Mesenchymal stem cell (in vitro differentiated cells and primary cell): ENCODE measurements at regions not wholly inside any gene's neighbourhood (a gene's known extent, or its start where the extent isn't known, plus 50 kb on each side); places are given as distances from the start of the nearest gene placed in this dataset.

Experiments
- DNase-seq: peaks from one replicate; pipeline ENCODE4 v3.0.0-alpha.2; 2013
- H2AFZ ChIP-seq: one replicate; pipeline ENCODE4 v1.6.1; 2013; ENCODE audit warnings: low read depth, mild to moderate bottlenecking, control low read depth, inconsistent platforms, low read length, moderate library complexity
- H2AK5ac ChIP-seq: 2 replicates; pipeline ENCODE4 v1.6.1; 2013; ENCODE audit warnings: low read length, moderate library complexity, mild to moderate bottlenecking, inconsistent platforms; ENCODE audit not compliant: severe bottlenecking
- H2BK120ac ChIP-seq: one replicate; pipeline ENCODE4 v1.6.1; 2013; ENCODE audit warnings: low read depth, mild to moderate bottlenecking, inconsistent platforms, low read length, moderate library complexity
- H2BK12ac ChIP-seq, 2 experiments: one replicate each; pipeline ENCODE4 v1.6.1; 2013; ENCODE audit warnings: inconsistent platforms in 2 of 2, low read length in 2 of 2, mild to moderate bottlenecking in 2 of 2, moderate library complexity in 2 of 2, control low read depth in 1 of 2
- H2BK15ac ChIP-seq: one replicate; pipeline ENCODE4 v1.6.1; 2013; ENCODE audit warnings: mild to moderate bottlenecking, low read depth, inconsistent platforms; ENCODE audit not compliant: poor library complexity, severe bottlenecking
- H2BK5ac ChIP-seq: 2 replicates; pipeline ENCODE4 v1.6.1; 2013; ENCODE audit warnings: low read depth, mild to moderate bottlenecking, low read length, control low read depth, inconsistent platforms; ENCODE audit not compliant: poor library complexity, severe bottlenecking
- H3K14ac ChIP-seq, 2 experiments: one replicate each; pipeline ENCODE4 v1.6.1; 2013; ENCODE audit warnings: inconsistent platforms in 2 of 2, low read length in 2 of 2, control low read depth in 1 of 2, mild to moderate bottlenecking in 1 of 2, moderate library complexity in 1 of 2
- H3K18ac ChIP-seq, 2 experiments: one replicate each; pipeline ENCODE4 v1.6.1; 2013; ENCODE audit warnings: inconsistent platforms in 2 of 2, low read length in 2 of 2, control low read depth in 1 of 2, low read depth in 1 of 2, mild to moderate bottlenecking in 1 of 2
- H3K23ac ChIP-seq, 2 experiments: one replicate each; pipeline ENCODE4 v1.6.1; 2013; ENCODE audit warnings: inconsistent platforms in 2 of 2, low read length in 2 of 2, mild to moderate bottlenecking in 2 of 2, moderate library complexity in 2 of 2, control low read depth in 1 of 2
- H3K27ac ChIP-seq: 2 replicates; pipeline ENCODE4 v1.5.1; 2013; ENCODE audit warnings: mild to moderate bottlenecking, moderate library complexity, low read length, control low read depth, inconsistent platforms; ENCODE audit not compliant: poor library complexity, severe bottlenecking
- H3K27me3 ChIP-seq, 2 experiments: 2 replicates each; pipeline versions ENCODE4 v1.6.1 to v1.7.0; 2013; ENCODE audit warnings: low read length in 2 of 2, mild to moderate bottlenecking in 2 of 2, moderate library complexity in 2 of 2, control low read depth in 1 of 2, inconsistent platforms in 1 of 2; ENCODE audit not compliant: control insufficient read depth in 1 of 2, insufficient read depth in 1 of 2
- H3K36me3 ChIP-seq, 2 experiments: 2 replicates each; pipeline versions ENCODE4 v1.6.1 to v1.7.0; 2013; ENCODE audit warnings: low read length in 2 of 2, control low read depth in 1 of 2, inconsistent platforms in 1 of 2, low read depth in 1 of 2, mild to moderate bottlenecking in 1 of 2; ENCODE audit not compliant: insufficient read depth in 2 of 2, control insufficient read depth in 1 of 2
- H3K4ac ChIP-seq, 2 experiments: one replicate each; pipeline ENCODE4 v1.6.1; 2013; ENCODE audit warnings: inconsistent platforms in 2 of 2, low read length in 2 of 2, mild to moderate bottlenecking in 2 of 2, moderate library complexity in 2 of 2, control low read depth in 1 of 2, low read depth in 1 of 2
- H3K4me1 ChIP-seq: 2 replicates; pipeline ENCODE4 v1.6.1; 2013; ENCODE audit warnings: low read depth, low read length, control low read depth; ENCODE audit not compliant: control insufficient read depth, insufficient read depth
- H3K4me2 ChIP-seq: 2 replicates; pipeline ENCODE4 v1.6.1; 2013; ENCODE audit warnings: low read length, mild to moderate bottlenecking, inconsistent platforms; ENCODE audit not compliant: poor library complexity, severe bottlenecking
- H3K4me3 ChIP-seq, 2 experiments: 2 replicates each; pipeline versions ENCODE4 v1.5.1 to v1.7.0; 2013; ENCODE audit warnings: low read length in 2 of 2, mild to moderate bottlenecking in 2 of 2, control low read depth in 1 of 2, low read depth in 1 of 2; ENCODE audit not compliant: insufficient read depth in 1 of 2
- H3K79me1 ChIP-seq: replicated peaks from 2 replicates; pipeline ENCODE4 v1.6.1; 2013; ENCODE audit warnings: mild to moderate bottlenecking, control low read depth, low read length, inconsistent platforms; ENCODE audit not compliant: poor library complexity, severe bottlenecking
- H3K9ac ChIP-seq: 2 replicates; pipeline ENCODE4 v1.7.0; 2013; ENCODE audit warnings: mild to moderate bottlenecking, low read length, moderate library complexity
- H3K9me3 ChIP-seq: 2 replicates; pipeline ENCODE4 v1.7.0; 2013; ENCODE audit warnings: mild to moderate bottlenecking, low read length; ENCODE audit not compliant: control insufficient read depth
- H4K8ac ChIP-seq: one replicate; pipeline ENCODE4 v1.6.1; 2013; ENCODE audit warnings: inconsistent platforms, mild to moderate bottlenecking, low read length, moderate library complexity
- H4K91ac ChIP-seq: one replicate; pipeline ENCODE4 v1.6.1; 2013; ENCODE audit warnings: mild to moderate bottlenecking, low read length, inconsistent platforms
- WGBS: methylation state at CpG from one replicate; pipeline ENCODE4 v1.1.7; 2013; ENCODE audit warnings: mixed read lengths; 5-methylcytosine and 5-hydroxymethylcytosine counted together

- no peak overlapping the region for H2BK120ac ChIP-seq
These were observed 926.1 kb downstream of the FAM133A start for GRCh38 chrX:94600077-94600476.

GRCh38 chrX:94612140-94612539, 938.1 kb downstream of the FAM133A start:
- Histone ChIP-seq H2BK12ac (no peak overlapping the region), H3K9me3 (peaks cover 12% of the 10 kb centered on the region), H3K4ac (no peak overlapping the region), H3K27me3 (no peaks in the 10 kb centered on the region), H3K18ac (no peak overlapping the region), H3K4me3 (no peak overlapping the region), H4K91ac (no peak overlapping the region), H3K27ac (no peak overlapping the region), H2BK15ac (no peak overlapping the region), H2AK5ac (no peak overlapping the region), H2AFZ (no peak overlapping the region), H3K9ac (no peak overlapping the region), H3K79me1 (no peaks in the 10 kb centered on the region), H3K14ac (no peak overlapping the region), H2BK5ac (no peak overlapping the region), H3K4me1 (no peaks in the 10 kb centered on the region), H3K23ac (no peak overlapping the region), H3K36me3 (no peaks in the 10 kb centered on the region), H4K8ac (no peak overlapping the region), H2BK120ac (no peak overlapping the region), H3K4me2 (no peak overlapping the region)
- no peak for DNase-seq
- WGBS = 75% methylated on average over 2 of the region's 2 CpGs

More at GRCh38 chrX:94600077-94600476, 926.1 kb downstream of the FAM133A start:
- Histone ChIP-seq H2BK5ac (no peak overlapping the region), H3K9me3 (no peaks in the 10 kb centered on the region), H2AK5ac (no peak overlapping the region), H3K4me1 (no peaks in the 10 kb centered on the region), H4K91ac (no peak overlapping the region), H3K4me3 (no peak overlapping the region), H3K27ac (no peak overlapping the region), H3K4me2 (no peak overlapping the region), H3K79me1 (no peaks in the 10 kb centered on the region), H2BK12ac (no peak overlapping the region), H3K18ac (no peak overlapping the region), H3K14ac (no peak overlapping the region), H3K4ac (no peak overlapping the region), H3K23ac (no peak overlapping the region), H3K9ac (no peak overlapping the region), H4K8ac (no peak overlapping the region), H3K27me3 (no peaks in the 10 kb centered on the region), H3K36me3 (no peaks in the 10 kb centered on the region), H2BK15ac (no peak overlapping the region), H2AFZ (no peak overlapping the region)
- WGBS = 71% methylated on average over 1 of the region's 6 CpGs
- DNase-seq = no peak

- Histone ChIP-seq H2BK120ac (no peak overlapping the region), H4K91ac (no peak overlapping the region), H3K4me3 (no peak overlapping the region), H3K4me1 (no peaks in the 10 kb centered on the region), H2AFZ (no peak overlapping the region), H3K27me3 (no peaks in the 10 kb centered on the region), H3K36me3 (no peaks in the 10 kb centered on the region), H3K23ac (no peak overlapping the region), H4K8ac (no peak overlapping the region), H3K27ac (no peak overlapping the region), H3K14ac (no peak overlapping the region), H3K79me1 (no peaks in the 10 kb centered on the region), H2BK5ac (no peak overlapping the region), H3K4me2 (no peak overlapping the region), H3K18ac (no peak overlapping the region), H2BK12ac (no peak overlapping the region), H3K4ac (no peak overlapping the region), H2AK5ac (no peak overlapping the region), H3K9ac (no peak overlapping the region), H3K9me3 (peaks cover 22% of the 10 kb centered on the region), H2BK15ac (no peak overlapping the region)
- DNase-seq = no peak
These were observed 959.2 kb downstream of the FAM133A start for GRCh38 chrX:94633237-94633636.

GRCh38 chrX:94635003-94635402, 961.0 kb downstream of the FAM133A start:
- H2BK15ac ChIP-seq = no peak overlapping the region

More at GRCh38 chrX:94635003-94635402, 961.0 kb downstream of the FAM133A start:
- no peaks in the 10 kb centered on the region for H3K27me3 ChIP-seq
- H2BK5ac ChIP-seq = no peak overlapping the region
- no peaks in the 10 kb centered on the region for H3K4me1 ChIP-seq
- WGBS = 72% methylated on average over 3 of the region's 3 CpGs
- H3K4me2 ChIP-seq = no peak overlapping the region
- H3K9me3 ChIP-seq = peaks cover 22% of the 10 kb centered on the region
- no peak overlapping the region for H2AFZ ChIP-seq
- DNase-seq = no peak
- H4K91ac ChIP-seq = no peak overlapping the region
- no peaks in the 10 kb centered on the region for H3K79me1 ChIP-seq
- no peak overlapping the region for H3K4ac ChIP-seq
- H2BK120ac ChIP-seq = no peak overlapping the region
- H4K8ac ChIP-seq = no peak overlapping the region
- H3K36me3 ChIP-seq = no peaks in the 10 kb centered on the region
- no peak overlapping the region for H2BK12ac ChIP-seq
- no peak overlapping the region for H3K9ac ChIP-seq
- H2AK5ac ChIP-seq = no peak overlapping the region
- H3K14ac ChIP-seq = no peak overlapping the region
- no peak overlapping the region for H3K4me3 ChIP-seq
- H3K18ac ChIP-seq = no peak overlapping the region
- no peak overlapping the region for H3K27ac ChIP-seq
- no peak overlapping the region for H3K23ac ChIP-seq
